GM19238 (cell line): ENCODE measurements at regions not wholly inside any gene's neighbourhood (a gene's known extent, or its start where the extent isn't known, plus 50 kb on each side); places are given as distances from the start of the nearest gene placed in this dataset.
"Not testable (repeated sequence)": the region's sequence is repeated elsewhere in the genome, so short reads cannot be mapped to it uniquely, and the experiment has no call there.

Experiments used
- DNase-seq: peaks from one replicate; pipeline ENCODE4 v3.0.0; 2011; ENCODE audit warnings: low spot score; ENCODE audit not compliant: insufficient read length

DNA sequence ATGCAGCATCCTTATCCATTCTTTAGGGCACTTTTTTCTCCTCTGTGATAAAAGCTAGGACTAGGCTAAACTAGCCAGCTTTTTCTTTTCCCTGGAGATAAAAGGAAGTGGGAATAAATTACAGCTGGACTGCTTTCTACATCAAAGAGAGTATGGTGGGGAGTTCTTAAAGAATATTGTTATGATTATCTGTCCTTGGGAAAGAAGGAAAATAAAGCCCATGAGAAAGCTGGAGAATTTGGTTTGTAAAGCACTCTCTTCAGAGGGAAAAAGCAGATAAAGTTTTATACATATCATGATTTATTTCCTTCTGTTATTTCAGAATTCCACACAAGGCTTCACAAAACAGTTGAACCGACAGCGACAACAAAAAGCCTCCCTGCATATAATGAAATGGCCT, 923.0 kb downstream of the DIPK2A start:
- no peak for DNase-seq

DNA sequence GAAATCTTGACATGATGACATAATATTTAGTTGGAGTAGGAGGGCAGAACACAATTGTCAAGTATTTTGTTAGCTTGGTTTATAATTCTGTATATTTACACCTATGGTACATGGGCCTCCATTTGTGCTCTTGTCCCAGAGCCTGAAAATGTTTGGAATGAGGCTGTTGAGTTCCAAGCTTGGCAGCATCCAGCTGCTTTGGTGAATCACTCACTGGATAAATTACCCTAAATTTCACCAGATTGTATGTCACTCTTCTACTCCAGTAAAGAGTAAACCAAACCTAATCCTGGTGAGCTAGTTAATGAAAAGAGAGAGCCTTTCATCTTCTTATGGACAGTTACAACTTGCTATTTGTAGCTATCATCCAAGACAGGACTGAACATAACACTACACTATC, 928.7 kb downstream of the DIPK2A start:
- no peak for DNase-seq

DNA sequence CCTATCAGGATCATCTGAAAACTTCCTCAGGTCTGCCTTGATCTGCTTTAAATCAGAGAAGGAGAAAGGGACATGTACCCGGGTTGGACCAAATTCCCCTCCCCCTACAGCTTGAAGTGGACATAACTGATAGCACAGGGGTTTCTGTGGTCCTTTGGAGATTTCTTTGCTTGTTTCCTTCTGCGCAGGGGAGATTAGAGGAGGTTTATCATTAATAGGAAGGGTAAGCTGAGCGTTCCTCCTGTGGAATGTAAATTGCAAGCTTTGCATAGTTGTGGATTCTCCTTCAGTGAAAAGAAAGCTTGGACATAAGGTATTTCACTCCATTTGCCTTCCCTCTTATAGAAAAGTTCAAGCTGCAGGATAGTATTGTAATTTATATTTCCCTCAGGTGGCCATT, 936.0 kb downstream of the DIPK2A start:
- DNase-seq: not testable (repeated sequence)

DNA sequence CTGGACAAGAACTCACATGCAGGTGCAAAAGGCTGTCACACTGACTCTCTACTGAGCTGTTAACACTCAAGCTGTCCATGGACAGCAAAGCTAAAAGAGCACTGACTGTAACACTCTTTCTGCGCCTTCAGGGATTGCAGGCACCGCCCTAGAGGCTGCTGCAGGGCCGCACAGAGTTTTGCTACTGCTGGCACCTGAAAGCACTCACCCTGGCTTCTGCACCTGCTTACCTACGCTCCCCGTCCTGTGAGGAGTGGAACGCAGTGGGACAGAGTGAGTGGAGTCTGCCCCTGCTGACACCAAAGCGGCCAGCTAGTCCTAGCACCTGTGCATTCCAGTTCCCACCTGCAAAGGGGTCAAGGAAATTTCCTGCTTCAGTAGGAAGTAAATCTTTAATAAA, 941.3 kb downstream of the DIPK2A start:
- no peak for DNase-seq

DNA sequence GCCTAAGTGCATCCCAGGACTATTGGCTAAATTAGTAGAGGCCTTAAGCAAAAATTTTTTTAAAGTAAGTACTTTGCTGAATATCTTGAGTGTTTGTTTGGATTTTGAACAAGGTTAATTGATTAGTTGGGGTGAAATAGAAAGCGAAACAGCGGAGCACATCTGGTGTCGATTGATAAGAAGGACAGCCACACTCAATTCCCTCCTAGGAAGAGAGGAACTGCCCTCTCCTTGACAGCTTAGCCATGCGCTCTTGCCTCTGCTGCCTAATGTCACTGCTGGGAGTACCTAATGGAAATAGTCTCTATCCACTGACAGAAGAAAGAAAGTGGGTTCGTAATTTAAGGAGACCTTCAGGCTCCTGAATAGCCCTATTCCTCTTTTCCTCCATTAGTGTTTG, 943.6 kb downstream of the DIPK2A start:
- no peak for DNase-seq

DNA sequence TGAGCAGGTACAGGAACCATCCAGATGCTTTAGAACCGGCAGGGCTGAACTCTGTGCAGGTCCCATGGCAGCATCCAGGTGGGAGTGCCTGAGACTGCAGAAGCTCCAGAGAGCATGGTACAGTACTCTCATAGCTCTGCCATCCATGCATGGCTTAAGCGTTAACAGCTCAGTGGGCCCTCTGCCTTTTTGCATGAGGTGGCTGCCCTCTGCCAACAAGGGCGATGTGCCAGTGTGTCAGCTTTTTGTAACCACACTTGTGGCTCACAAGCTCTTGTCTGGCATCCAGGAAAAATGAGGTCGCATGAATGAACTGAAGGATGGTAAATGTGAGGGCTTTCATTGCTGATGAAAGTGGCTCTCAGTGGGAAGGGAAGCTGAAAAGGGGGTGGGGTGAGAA, 950.1 kb downstream of the DIPK2A start:
- DNase-seq: no peak

DNA sequence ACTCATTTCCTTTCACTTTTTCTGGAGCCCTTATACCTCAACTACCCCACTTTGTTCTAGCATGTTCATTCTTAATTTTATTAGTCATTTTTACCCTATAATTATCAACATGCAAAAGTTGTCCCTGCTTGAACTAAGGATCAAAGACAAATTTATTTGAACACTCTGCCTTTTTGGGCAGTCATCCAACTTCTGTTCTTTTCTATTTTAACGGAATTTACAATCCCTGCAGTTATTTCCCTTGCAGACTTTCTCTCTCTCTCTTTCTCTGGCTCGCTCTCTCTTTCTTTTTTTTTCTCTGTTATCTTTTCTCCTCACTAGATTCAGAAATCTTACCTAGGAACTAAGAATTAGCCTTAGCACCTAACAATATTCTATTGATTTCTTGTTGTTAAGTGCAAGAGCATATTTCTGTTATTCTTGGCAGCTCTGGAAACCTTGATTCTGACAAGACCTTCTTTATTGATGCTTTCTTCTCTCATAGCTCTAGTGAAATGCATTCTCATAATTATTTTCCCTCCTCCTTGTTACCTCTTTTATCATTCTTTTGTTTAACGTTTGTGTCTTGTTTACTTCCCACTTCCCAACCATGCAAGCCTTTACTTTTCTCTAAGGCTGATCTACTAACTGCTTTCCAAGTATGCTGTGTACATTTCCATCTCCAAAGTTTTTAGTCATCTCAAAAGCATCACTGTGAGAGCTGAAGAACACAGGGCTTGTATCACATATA, 951.6 kb downstream of the DIPK2A start:
- no peak for DNase-seq

DNA sequence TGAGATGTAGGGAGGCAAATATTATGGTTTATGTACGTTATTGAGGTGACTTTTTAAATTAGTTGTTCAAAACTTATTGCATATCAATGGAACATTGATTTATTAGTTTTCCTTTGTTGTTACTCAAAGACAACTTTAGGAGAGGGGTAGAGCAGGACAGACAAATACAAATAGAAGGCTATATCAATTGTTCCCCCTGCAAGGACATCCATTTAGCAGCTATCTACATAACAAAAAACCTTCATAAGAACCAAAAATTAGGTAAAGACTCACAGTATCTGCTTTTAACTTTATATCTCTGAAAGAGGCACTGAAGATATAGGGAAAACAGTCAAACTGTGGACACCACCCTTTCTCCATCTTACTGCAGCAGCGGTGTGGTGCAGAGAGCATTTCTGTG, 958.8 kb downstream of the DIPK2A start:
- no peak for DNase-seq

DNA sequence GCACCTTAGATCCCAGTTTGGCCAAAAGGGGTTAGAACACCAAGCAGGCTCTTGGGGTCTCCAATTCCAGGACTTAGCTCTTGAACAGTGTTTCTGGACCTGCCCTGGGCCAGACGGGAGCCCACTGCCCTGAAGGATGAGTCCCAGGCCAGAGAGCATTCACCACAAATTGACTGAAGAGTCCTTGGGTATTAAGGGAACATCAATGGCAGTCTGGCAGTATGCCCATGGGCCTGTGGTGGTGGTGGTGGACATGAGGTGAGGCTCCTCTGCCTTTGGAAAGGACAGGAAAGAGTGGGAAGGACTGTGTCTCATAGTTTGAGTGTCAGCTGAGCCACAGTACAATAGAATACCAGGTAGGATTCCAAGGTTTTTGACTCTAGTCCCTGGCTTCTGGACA, 960.0 kb downstream of the DIPK2A start:
- DNase-seq: no peak

DNA sequence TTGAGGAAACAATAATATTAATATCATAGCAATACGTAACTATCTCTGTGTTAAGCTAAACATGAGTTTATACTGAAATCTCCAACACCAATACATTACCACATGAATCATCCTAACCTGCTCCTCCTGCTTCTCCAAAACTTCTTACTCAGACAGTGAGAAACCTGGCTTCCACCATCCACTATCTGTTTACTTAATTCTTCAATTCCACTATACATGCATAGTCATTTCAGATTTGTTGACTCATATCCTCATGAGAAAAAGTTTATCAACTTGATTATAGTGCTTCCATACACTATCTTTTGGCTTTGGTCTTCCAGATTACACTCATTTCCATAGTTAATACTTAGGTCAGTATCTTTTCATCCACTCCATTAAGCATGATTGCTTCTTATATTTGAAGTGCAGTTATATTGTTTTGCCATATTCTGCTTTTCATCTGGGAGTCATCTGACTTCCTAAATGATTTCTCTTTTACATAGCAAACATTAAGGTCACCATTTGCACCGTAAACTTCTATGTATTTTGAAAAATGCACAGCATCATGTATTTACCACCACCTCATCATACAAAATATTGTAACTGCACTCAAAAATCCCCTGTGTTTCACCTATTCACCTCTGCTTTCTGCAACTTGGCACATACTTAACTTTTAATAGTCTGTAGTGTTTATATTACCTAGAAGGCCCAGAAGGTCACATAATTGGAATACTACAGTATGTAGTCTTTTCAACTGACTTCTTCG, 970.6 kb downstream of the DIPK2A start:
- no peak for DNase-seq

DNA sequence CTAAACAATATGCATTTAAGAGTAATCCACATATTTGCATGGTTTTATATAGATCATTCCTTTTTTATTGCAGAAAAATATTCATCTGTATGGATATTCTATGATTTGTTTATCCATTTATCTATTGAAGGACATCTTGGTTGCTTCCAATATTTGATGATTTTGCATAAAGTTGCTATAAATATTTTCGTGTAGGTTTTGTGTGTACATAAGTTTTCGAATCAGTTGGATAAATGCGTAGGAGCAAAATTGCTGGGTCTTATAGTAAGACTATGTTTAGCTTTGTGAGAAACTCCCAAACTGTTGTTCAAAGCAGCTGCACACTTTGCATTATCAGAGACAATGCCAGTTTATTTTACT, 971.2 kb downstream of the DIPK2A start:
- DNase-seq: no peak

DNA sequence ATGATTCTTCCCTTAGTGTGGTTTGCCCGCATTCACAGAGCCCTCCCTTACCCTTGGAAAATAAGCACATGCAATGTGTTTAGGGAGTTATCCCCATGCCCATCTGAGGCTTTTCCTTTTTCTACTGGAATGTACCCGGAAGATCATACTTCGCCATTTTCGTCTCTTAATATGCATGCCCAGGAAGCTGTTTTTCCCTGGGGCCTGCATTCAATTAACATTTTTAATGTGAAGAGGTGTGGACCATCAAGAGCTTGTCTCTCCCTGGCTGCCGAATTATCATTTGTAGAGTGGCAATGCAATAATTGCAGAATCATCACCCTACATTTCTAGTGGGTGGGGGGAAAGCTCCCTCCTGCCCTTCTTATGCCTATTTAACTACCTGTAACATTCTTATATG, 976.3 kb downstream of the DIPK2A start:
- DNase-seq: no peak

DNA sequence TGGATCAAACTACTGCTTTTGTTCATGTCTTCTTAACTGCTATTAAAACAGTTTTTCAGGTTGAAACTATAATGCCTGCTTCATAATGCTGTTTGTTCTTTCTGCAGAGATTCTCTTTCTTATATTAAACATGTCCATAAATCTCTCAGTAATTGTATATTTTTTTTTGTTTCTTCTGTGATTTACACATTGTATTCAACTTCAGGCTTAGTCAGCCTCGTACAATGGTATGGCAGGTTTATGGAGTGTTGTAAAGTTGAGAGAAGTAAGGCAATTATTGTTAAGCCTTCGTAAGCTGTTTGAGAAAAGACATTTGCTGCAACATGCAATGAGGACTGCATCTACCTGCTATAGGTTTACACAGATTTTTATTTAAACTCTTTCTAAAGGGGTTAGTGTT, 977.1 kb downstream of the DIPK2A start:
- DNase-seq: no peak

DNA sequence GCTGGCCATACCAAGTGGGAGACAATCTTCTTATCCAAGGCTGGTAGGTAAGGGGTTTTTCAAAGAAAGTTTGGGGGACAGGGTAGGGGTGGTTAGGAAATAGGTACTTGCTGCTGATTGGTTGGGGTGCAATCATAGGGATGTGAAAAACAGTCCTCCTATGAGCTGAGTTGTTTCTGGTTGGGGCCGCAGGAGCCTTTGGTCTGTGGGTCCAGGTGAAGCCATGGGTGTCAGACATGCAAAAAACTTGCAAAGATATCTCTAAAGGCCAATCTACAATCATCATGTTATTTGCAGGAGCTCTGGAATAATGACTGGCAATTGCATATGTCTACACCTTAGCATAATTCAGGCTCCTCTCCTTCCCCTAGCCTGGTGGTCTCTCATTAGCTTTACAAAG, 982.3 kb downstream of the DIPK2A start:
- DNase-seq: no peak

DNA sequence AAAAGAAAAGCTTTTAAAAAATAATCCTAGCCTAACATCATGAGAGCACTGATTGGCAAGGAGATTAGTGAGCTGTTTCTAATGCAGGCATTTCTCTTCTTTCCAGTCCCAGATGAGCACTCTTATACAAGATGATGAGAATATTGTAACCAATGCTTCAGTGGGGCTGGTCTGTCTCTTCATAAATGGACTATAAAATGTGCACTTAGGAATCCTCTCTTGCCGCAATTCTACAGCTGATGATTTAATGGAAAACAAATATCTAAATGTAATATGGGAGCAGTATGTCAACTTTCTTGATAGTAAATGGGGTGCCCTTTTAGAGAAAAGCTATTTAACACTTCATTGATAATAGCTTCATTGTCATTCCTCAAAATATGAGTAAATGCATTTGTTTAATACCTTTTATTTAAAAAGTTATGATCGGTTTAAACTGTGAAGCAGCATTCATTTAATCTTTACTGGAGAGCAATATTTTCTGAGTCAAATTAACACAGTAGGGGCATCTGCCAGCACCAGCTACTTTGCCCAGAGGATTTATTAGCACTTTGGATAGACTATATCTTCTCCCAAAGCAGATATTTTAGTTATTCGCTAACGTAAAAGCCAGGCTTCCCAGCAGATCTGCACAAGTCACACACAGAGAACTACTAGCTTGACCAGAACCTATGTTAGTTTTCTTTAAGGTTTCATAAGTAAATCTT, 985.9 kb downstream of the DIPK2A start:
- no peak for DNase-seq

DNA sequence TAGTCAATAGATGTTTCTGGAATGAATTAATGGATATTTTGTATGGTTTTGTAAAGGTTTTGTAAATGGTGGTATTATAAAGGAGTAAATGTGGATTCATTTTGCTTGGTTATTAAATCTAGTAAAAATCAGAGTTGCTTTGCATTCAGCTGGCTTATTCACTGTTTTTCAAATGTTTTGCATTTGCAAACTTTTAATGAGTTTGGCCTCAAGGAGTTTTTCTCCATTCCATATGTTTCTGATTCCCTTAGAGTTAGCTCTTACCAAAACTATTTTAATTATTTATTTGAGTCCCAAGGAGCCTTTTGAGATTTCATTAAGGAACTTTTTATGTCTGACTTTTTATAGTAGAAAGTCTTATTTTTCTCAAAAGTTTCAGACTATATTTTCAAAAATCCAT, 992.2 kb downstream of the DIPK2A start:
- DNase-seq: no peak

DNA sequence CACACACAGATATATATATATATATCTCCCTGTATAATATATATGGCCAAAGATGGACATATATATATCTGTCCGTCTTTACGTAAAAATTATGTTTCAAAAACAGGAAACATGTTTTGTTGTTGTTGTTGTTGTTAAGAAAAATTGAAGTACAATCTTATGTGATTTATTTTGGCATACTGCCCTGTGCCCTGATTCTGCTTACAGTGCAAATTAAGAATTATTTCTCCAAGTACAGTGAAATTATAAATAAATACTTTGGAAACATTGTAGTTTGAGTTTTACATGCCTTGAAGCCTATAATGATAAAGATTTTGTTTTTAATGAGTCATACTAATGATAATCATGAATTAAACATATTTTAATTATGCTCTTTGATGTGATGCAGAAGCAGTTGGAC, 994.9 kb downstream of the DIPK2A start:
- DNase-seq: no peak

DNA sequence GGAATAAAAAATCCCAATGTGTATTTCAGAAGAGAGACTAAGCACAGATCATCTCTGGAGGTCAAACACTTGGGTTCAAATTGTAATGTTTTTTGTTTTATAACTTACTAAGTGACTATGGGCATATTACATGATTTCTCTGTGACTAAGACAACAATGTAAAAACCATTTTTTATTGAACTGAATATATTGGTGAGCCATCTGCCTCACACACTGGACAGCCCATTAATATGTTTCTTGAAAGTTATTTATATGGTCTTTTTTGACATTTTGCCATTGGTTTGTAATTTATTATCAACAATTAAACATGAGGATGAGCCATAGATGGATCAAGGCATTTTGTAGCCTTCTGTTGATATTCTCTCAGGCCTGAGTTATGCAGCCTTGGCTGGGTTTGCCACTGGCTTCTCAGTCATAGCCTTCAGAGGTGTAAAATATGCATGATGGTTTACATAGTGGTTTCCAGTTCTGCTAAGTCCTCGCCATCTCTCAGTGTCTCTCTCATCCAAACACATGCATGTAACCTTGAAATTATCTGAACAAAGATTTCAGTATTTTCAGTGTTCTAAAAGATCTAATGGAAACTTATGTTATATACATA, 997.2 kb downstream of the DIPK2A start:
- no peak for DNase-seq

DNA sequence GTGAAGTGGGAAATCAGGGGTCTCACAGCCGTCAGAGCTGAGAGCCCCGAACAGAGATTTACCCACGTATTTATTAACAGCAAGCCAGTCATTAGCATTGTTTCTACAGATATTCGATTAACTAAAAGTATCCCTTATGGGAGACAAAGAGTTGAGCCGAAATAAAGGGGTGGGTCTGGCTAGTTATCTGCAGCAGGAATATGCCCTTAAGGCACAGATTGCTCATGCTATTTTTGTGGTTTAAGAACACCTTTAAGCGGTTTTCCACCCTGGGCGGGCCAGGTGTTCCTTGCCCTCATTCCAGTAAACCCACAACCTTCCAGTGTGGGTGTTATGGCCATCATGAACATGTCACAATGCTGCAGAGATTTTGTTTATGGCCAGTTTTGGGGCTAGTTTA, 1012.9 kb downstream of the DIPK2A start:
- DNase-seq: not testable (repeated sequence)

DNA sequence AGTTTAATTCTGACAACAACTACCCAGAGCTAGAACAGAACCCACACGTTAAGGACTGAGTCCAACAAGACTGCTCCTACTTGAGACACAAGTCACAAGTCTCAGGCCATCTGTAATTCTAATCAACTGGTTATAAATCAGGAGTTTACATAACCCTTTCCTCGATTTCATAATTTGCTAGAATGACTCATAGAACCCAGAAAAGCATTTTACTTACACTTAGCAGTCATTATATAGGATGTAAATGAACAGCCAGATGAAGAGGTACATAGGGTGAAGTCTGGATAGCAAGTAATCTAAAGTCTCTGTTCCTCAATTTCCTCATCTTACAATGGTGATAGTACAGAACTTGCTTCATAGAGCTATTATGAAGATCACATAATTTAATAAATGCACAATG, 1018.2 kb downstream of the DIPK2A start:
- DNase-seq: no peak

DNA sequence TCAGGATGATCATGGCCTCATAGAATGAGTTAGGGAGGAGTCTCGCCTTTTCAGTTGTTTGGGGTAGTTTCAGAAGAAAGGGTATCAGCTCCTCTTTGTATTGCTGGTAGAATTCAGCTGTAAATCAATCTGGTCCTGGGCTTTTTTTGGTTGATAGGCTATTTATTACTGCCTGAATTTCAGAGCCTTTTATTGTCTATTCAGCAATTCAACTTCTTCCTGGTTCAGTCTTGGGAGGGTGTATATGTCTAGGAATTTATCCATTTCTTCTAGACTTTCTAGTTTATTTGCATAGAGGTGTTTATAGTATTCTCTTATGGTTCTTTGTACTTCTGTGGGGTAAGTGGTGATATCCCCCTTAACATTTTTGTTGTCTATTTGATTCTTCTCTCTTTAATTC, 1024.2 kb downstream of the DIPK2A start:
- no peak for DNase-seq

DNA sequence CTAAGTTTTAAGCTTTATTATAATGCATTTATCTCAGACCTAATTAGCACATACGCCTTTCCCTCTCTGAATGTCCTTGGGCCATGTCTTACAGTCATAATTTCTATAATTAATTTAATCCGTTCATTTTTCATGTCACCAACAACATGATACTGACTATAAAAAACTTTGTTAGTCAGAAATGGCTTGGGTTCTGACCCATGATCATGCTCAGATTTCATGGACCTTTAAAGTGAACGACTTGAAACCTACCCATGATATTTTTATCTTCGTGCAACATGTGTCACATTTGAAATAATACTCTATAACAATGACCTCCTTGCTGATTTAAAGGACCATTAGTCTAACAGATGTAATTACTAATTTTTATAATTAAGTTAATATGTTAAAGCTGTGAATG, 1033.8 kb downstream of the DIPK2A start:
- no peak for DNase-seq
